ENCODE measurements at regions not wholly inside any gene's neighbourhood (a gene's known extent, or its start where the extent isn't known, plus 50 kb on each side); places are given as distances from the start of the nearest gene placed in this dataset.
"Not testable (repeated sequence)": the region's sequence is repeated elsewhere in the genome, so short reads cannot be mapped to it uniquely, and the experiment has no call there.

GRCh38 chr9:103068753-103069152 is 73.6 kb downstream of the CYLC2 start:
- DNase-seq: no peak

- DNase-seq: no peak
Measured at GRCh38 chr9:103078581-103078980, 83.4 kb downstream of the CYLC2 start.

- DNase-seq: no peak
Measured at GRCh38 chr9:103082494-103082893, 87.4 kb downstream of the CYLC2 start.

GRCh38 chr9:103089357-103089756 is 94.2 kb downstream of the CYLC2 start:
- DNase-seq: no peak

- no peak for DNase-seq
Measured at GRCh38 chr9:103104101-103104500, 109.0 kb downstream of the CYLC2 start.

DNA sequence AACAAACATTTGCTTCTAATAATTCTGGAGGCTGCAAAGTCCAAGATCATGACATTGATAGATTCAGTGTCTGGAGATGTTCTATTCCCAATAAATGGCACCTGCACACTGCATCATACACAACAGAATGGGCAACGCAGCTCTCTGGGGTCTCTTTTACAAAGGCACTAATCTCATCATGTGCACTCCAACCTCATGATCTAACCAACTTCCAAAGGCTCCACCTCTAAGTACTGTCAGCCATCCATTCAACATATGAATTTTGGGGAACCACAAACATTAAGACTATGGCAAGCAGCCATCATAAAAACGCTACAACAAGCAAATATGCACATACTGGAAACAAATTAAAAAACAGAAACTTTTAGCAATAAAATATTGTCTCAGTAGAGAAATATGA is 121.1 kb downstream of the CYLC2 start:
- DNase-seq: no peak

DNA sequence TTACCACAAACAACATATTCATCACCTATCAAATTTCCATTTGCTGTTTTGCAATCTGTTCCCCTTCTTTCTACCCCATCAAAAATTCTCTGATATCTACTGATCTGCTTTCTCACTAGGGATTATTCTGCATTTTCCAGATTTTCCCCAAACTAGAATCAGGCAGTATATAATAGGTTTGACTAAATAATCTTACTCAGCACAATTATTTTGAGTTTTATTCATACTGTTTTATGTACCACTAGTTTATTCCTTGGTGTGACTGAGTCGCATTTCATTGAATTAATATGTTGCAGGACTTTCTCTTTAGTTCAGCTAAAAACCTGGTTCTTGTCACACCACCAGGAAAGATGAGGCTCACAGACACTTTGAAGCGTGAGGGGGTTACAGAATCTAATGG is 131.4 kb downstream of the CYLC2 start:
- no peak for DNase-seq

GRCh38 chr9:103139891-103140290 is 144.8 kb downstream of the CYLC2 start:
- DNase-seq: no peak

- no peak for DNase-seq
Measured at GRCh38 chr9:103152473-103152872, 157.3 kb downstream of the CYLC2 start.

DNA sequence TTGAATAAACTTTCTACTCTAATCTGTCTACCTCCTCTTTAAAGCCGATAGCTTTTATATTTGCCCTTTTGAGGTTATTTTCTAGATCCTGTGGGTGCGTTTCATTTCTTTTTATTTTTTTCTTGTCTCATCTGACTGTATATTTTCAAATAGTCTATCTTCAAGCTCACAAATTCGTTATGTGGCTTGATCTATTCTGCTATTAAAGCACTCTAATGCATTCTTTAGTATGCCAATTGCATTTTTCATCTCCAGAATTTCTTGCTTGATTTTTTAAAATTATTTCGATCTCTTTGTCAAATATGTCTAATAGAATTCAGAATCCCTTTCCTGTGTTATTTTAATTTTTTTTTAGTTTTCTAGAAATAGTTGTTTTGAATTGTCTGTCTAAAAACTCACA is 172.4 kb downstream of the CYLC2 start:
- DNase-seq: no peak

DNA sequence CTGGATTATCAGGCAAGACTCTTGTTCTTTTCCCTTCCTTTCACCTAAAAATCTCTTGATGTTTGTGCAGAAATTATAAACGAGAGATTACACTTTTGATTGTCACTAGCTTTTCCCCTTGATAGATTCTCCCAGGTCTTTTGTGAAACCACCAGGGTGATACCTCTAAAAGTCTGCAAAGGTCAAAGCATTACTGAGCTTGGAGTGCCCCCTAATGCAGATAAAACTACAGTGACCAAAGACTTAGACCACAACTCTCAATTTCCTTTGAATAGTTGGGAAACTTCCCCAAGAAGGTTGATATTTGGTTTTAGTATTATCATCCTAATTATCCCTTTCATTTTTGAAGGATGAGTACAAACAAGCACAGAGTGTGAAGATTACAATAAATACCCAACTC is 173.1 kb downstream of the CYLC2 start:
- no peak for DNase-seq

GRCh38 chr9:103169798-103170197 is 174.7 kb downstream of the CYLC2 start:
- DNase-seq: no peak

- DNase-seq: no peak
Measured at GRCh38 chr9:103183701-103184171, 188.6 kb downstream of the CYLC2 start.

- no peak for DNase-seq
Measured at GRCh38 chr9:103186959-103187358, 191.8 kb downstream of the CYLC2 start.

GRCh38 chr9:103188781-103189350 is 193.7 kb downstream of the CYLC2 start:
- DNase-seq: no peak

- DNase-seq: no peak
Measured at GRCh38 chr9:103193992-103194391, 198.9 kb downstream of the CYLC2 start.

DNA sequence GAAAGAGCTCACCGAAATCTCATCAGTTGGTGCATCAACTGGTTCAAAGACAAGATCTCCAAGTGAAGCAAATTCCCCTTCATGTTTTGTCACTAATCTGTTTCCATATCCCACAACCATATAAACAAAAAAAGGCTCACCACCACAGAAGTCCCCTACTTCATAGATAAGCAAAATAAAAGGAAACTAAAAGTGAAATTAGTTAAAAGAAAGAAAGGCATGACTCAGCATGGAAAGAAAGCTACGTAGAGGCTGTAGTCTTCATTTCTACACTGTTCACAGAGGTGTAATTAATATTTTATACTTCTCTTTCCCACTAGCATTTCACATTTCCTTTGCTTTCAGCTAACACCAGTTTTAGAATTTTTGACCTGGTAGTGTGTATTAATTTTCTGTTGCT is 208.0 kb downstream of the CYLC2 start:
- no peak for DNase-seq

DNA sequence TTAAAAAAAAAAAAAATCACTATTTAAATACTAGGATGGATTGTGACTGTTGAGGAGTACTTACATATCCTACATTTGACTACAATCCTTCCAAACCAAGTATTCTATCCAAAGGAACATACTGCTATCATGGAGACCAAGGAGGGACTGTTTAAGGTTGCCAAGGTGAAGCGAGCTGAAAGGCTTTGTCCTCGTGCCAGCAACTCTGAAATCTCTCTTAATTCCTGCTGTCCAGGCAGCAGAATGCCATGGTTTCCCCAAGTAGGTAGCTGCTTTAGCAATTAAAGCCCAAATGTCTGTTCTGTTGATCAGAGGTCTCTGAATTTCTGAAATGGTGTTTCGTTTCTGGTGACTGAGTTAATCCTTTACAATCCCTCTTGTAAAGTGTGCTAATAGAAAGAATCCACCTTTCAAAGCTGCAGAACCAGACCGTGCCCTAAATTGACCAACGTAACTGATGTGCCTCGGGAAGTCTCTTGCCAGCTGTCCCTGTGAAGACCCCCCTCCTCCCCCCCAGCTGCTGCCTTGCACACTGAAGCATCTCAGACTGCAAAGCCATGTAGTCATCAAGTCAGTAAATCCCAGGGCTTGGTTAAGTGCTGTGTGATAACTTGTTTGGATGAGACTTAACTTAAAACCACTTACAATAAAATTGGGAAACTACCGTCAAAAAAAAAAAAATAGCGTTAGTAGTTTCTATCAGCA is 210.9 kb downstream of the CYLC2 start:
- DNase-seq: not testable (repeated sequence)

DNA sequence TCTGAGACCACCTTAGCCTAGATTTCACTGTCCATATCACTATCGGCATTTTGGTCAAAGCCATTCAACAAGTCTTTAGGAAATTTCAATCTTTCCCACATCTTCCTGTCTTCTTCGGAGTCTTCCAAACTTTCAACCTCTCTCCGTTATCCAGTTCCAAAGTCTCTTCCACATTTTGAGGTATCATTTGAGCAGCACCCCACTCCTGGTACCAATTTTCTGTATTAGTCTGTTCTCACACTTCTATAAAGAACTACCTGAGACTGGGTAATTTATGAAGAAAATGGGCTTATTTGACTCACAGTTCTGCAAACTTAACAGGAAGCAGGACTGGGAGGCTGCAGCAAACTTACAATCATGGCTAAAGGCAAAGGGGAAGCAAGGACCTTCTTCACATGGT is 215.5 kb downstream of the CYLC2 start:
- no peak for DNase-seq

- DNase-seq: no peak
Measured at GRCh38 chr9:103215197-103215596, 220.1 kb downstream of the CYLC2 start.

DNA sequence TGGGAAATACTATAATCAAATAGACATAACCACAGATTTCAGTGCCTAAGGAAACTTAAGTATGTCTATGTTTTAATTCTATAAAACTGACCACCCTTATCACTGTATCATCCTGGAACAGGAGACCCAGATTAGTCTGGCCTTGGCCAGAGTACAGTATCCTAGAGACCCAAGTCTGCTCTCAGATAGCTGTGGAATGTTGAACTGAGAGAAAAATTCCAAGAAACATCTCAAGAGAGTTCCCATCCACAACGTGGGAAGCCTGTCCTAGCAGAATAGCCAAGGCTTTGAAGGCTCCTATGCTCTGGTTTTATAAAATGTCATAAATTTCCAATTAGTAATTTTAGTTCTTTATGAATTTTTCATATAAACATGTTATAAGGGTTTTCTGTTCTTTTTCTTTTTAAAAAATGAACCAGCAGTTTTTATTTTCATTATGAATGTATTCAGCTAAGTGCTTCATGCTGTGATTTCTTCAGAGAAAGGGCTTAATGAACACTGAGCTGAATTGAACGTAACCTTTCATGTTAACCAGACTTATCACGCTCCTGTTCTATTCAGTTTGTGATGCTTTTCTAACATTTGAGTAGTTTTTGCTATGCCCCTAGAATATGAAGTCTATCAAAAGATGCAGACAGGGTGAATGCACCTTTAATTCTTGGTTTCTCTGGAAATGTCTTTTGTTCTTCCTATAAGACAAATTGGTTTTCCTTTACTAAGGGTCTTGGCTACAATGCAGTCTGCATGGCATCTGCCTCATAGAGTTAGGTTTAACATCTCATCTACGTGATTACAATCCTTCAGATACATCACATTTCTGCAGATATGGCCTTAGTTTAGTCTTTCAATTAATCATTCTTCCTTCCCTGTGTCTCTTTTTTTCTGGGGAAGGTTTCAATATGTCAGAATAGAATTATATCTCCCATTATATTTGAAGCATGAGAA is 230.8 kb downstream of the CYLC2 start:
- DNase-seq: no peak

- no peak for DNase-seq
Measured at GRCh38 chr9:103226647-103227013, 231.5 kb downstream of the CYLC2 start.

- DNase-seq: not testable (repeated sequence)
Measured at GRCh38 chr9:103237571-103238109, 242.5 kb downstream of the CYLC2 start.
